Progenitor cell of endocrine pancreas (in vitro differentiated cells): ENCODE measurements at regions not wholly inside any gene's neighbourhood (a gene's known extent, or its start where the extent isn't known, plus 50 kb on each side); places are given as distances from the start of the nearest gene placed in this dataset.

Experiments
- DNase-seq: peaks from one replicate; pipeline ENCODE4 v3.0.0; 2021; ENCODE audit warnings: low spot score; ENCODE audit not compliant: unreplicated experiment
- H3K27ac Mint-ChIP-seq: 2 replicates; pipeline ENCODE4 v1.8.0; 2021; ENCODE audit warnings: mild to moderate bottlenecking, moderate library complexity, mixed read lengths
- H3K27me3 Mint-ChIP-seq: 2 replicates; pipeline ENCODE4 v1.8.0; 2021; ENCODE audit warnings: mixed read lengths
- H3K36me3 Mint-ChIP-seq: 2 replicates; pipeline ENCODE4 v1.8.0; 2022; ENCODE audit warnings: mixed read lengths; ENCODE audit not compliant: insufficient read depth
- H3K4me1 Mint-ChIP-seq: 2 replicates; pipeline ENCODE4 v1.8.0; 2021; ENCODE audit warnings: low read depth, mixed read lengths
- H3K4me3 Mint-ChIP-seq: 2 replicates; pipeline ENCODE4 v1.8.0; 2021; ENCODE audit warnings: low read depth, mild to moderate bottlenecking, moderate library complexity, mixed read lengths
- H3K9me3 Mint-ChIP-seq: 2 replicates; pipeline ENCODE4 v1.8.0; 2021; ENCODE audit warnings: low read depth, mixed read lengths
- CTCF ChIP-seq: fragments of 200-600 bp; sonication (generic); IDR thresholded peaks from one replicate; pipeline ENCODE4 v1.5.0; 2021; ENCODE audit warnings: antibody characterized with exemption, mild to moderate bottlenecking; ENCODE audit not compliant: unreplicated experiment

GRCh38 chr6:40900791-40901190 is 138.2 kb downstream of the UNC5CL start:
- H3K4me3 Mint-ChIP-seq: no peak overlapping the region
- H3K9me3 Mint-ChIP-seq: peaks cover 4% of the 10 kb centered on the region
- H3K36me3 Mint-ChIP-seq: no peaks in the 10 kb centered on the region
- H3K27ac Mint-ChIP-seq: peak overlapping the region; percentile 18
- no peaks in the 10 kb centered on the region for H3K27me3 Mint-ChIP-seq
- TF ChIP-seq CTCF: no peak
- H3K4me1 Mint-ChIP-seq: peaks cover 22% of the 10 kb centered on the region
- DNase-seq: no peak

GRCh38 chr6:40899684-40900155 is 139.3 kb downstream of the UNC5CL start:
- Mint-ChIP-seq H3K4me3 (no peak overlapping the region), H3K4me1 (peaks cover 25% of the 10 kb centered on the region), H3K9me3 (no peaks in the 10 kb centered on the region), H3K36me3 (no peaks in the 10 kb centered on the region), H3K27me3 (no peaks in the 10 kb centered on the region), H3K27ac (peak overlapping the region; percentile 84)
- TF ChIP-seq CTCF: no peak
- DNase-seq: no peak

- no peaks in the 10 kb centered on the region for H3K9me3 Mint-ChIP-seq
These were observed 140.9 kb downstream of the UNC5CL start for GRCh38 chr6:40898073-40898472.

GRCh38 chr6:40897390-40898003 is 141.5 kb downstream of the UNC5CL start:
- Mint-ChIP-seq H3K27ac (peak overlapping the region; percentile 73), H3K4me3 (no peak overlapping the region), H3K36me3 (no peaks in the 10 kb centered on the region), H3K27me3 (no peaks in the 10 kb centered on the region), H3K4me1 (peaks cover 31% of the 10 kb centered on the region), H3K9me3 (no peaks in the 10 kb centered on the region)
- DNase-seq: no peak
- no peak for TF ChIP-seq CTCF

More at GRCh38 chr6:40898073-40898472, 140.9 kb downstream of the UNC5CL start:
- Mint-ChIP-seq H3K27ac (no peak overlapping the region), H3K27me3 (no peaks in the 10 kb centered on the region), H3K36me3 (no peaks in the 10 kb centered on the region), H3K4me1 (peaks cover 31% of the 10 kb centered on the region), H3K4me3 (no peak overlapping the region)
- TF ChIP-seq CTCF: no peak
- DNase-seq: no peak

- no peaks in the 10 kb centered on the region for H3K27me3 Mint-ChIP-seq
- no peak for TF ChIP-seq CTCF
- DNase-seq: no peak
- no peaks in the 10 kb centered on the region for H3K9me3 Mint-ChIP-seq
- H3K4me3 Mint-ChIP-seq: no peak overlapping the region
- no peaks in the 10 kb centered on the region for H3K36me3 Mint-ChIP-seq
- H3K27ac Mint-ChIP-seq: peak overlapping the region; percentile 51
- H3K4me1 Mint-ChIP-seq: peaks cover 31% of the 10 kb centered on the region
These were observed 142.3 kb downstream of the UNC5CL start for GRCh38 chr6:40896696-40897095.
